Right ventricle myocardium superior (tissue), 1 donor: ENCODE measurements at regions not wholly inside any gene's neighbourhood (a gene's known extent, or its start where the extent isn't known, plus 50 kb on each side); places are given as distances from the start of the nearest gene placed in this dataset.

Experiments
- ATAC-seq: fragments of 200-7000 bp; cut with Tn5 transposase; one replicate; pipeline ENCODE4 v1.9.1; 2020; ENCODE audit warnings: mild to moderate bottlenecking; ENCODE audit not compliant: poor library complexity
- DNase-seq: peaks from one replicate; pipeline ENCODE4 v3.0.0-alpha.2; 2020
- intact Hi-C: fragments of 100-400 bp; cut with DNase I; formaldehyde crosslinking; loops from one replicate; pipeline ENCODE4 v1.11.2; 2022
- donor health status: DM: no; HTN: yes; CAD: no; lungs with severe emphysema.

DNA sequence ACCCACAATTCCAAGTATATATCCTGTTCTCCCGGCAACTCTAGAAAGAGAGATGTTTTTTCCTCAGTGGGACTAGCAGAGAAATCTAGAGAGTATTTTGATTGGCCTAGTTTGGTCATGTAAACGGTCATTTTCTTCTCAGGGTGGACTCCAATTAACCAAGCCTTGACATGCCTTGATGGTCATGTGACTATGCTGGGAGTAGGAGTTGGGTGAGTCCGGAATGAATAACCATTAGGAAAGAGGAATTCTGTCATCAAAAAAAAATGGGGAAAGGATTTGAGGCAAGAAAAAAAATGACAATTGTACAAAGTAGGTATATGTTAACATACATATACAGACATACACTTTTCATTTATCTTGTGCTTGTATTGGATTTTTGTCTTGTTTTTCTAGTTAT, 248.2 kb upstream of the CDH20 start:
- intact Hi-C loops, result loop anchor here (10.0 kb wide), 1 partner anchor 420 kb away; no protein-coding TSS in a partner anchor
- no peak for DNase-seq
- no peak for ATAC-seq

GRCh38 chr18:61085761-61086160, 247.5 kb upstream of the CDH20 start:
- DNase-seq (no peak), ATAC-seq (no peak)
- intact Hi-C loops, result loop anchor here (10.0 kb wide), 1 partner anchor 419 kb away; no protein-coding TSS in a partner anchor

DNA sequence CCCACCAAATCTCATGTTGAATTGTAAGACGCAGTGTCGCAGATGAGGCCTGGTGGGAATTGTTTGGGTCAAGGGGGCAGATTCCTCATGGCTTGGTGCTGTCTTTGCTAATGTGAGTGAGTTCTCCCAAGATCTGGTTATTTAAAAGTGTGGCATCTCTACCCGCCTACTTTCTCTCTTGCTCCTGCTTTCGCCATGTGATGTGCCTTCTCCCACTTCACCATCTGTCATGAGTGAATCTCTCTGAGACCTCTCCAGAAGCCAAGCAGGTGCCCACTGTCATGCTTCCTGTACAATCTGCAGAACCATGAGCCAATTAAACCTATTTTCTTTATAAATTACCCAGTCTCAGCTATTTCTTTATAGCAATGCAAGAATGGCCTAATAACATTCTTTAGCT, 246.6 kb upstream of the CDH20 start:
- ATAC-seq (no peak), DNase-seq (peak; percentile 10)
- intact Hi-C loops, result loop anchor here (10.0 kb wide), 1 partner anchor 418 kb away; no protein-coding TSS in a partner anchor

DNA sequence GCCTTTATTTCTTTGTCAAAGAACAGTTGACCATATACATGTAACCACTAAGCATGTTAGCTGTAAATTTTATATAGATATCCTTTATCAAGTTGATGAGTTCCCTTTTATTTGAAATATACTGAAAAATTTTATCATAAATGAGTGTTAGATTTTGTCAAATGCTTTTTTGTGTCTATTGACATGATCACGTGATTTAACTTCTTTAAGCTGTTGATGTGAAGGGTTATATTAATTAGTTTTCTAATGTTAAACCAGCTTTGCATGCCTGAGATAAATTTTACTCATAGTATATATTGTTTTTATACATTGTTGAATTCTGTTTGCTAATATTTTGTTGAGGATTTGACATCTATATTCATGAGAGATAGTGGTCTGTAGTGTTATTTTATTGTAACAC, 241.9 kb upstream of the CDH20 start:
- no peak for ATAC-seq
- intact Hi-C loops, result no loop called here

DNA sequence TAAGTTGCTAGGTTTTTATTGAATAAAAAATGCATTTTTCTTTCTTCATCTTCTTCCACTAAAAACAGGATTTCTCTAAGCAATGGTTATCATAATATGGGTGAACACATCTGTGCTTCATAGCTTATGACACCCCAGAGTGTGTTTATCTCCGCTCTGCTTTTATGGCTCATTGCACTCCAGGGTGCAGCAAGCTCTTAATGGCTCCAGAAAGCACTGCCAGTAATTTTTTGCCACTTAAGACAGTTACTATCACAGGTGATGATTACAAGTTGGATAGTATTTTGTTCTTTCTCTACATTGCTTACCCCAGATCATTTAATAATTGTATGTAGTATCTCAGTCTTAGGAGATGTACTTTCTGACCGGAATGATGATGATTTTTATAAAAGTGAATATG, 239.3 kb upstream of the CDH20 start:
- intact Hi-C loops, result no loop called here
- DNase-seq (no peak), ATAC-seq (no peak)

More for the DNA sequence above, 241.9 kb upstream of the CDH20 start:
- DNase-seq, result no peak

DNA sequence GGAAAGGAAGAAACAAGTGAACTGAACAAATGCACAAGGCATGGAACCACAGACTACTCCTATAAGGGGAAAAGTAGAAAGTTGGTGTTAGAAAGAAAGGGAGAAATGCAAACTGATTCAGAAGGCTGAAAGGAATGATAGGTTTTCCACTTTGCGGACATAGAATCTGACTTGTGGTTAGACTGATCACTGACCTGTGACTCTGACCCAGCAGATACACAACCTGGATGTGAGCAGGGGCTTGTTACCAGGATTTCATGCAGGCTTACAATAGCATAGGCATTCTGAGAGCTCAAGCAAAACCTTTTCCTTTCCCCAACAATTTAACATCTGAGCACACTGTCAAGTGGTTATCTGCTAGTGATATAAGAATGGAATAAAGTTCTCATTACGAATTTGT, 237.0 kb upstream of the CDH20 start:
- intact Hi-C loops, result no loop called here

DNA sequence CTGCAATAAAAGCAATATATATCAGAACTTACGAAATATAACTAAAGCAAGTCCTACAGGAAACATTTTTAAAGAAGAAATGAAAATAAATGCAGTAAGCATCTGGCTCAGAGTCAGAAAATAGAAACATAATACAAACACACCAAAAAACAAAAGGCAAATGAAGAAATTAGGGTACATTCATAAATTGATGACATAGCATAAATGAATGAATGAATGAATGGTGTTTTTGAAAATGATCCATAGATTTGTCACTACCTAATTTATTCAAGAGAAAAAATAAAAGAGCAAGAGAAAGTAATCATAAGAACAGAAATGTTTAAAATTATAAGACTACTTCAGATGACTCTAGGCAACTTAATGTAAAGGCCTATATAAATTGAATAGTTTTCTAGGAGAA, 226.1 kb upstream of the CDH20 start:
- no peak for ATAC-seq
- intact Hi-C loops, result no loop called here
- no peak for DNase-seq

More for the DNA sequence above, 237.0 kb upstream of the CDH20 start:
- ATAC-seq (no peak), DNase-seq (no peak)

- intact Hi-C loops, result no loop called here
- DNase-seq (no peak), ATAC-seq (no peak)
Measured at GRCh38 chr18:61108706-61109105, 224.5 kb upstream of the CDH20 start.

GRCh38 chr18:61123309-61123708, 209.9 kb upstream of the CDH20 start:
- DNase-seq (no peak), ATAC-seq (no peak)
- intact Hi-C loops, result no loop called here

DNA sequence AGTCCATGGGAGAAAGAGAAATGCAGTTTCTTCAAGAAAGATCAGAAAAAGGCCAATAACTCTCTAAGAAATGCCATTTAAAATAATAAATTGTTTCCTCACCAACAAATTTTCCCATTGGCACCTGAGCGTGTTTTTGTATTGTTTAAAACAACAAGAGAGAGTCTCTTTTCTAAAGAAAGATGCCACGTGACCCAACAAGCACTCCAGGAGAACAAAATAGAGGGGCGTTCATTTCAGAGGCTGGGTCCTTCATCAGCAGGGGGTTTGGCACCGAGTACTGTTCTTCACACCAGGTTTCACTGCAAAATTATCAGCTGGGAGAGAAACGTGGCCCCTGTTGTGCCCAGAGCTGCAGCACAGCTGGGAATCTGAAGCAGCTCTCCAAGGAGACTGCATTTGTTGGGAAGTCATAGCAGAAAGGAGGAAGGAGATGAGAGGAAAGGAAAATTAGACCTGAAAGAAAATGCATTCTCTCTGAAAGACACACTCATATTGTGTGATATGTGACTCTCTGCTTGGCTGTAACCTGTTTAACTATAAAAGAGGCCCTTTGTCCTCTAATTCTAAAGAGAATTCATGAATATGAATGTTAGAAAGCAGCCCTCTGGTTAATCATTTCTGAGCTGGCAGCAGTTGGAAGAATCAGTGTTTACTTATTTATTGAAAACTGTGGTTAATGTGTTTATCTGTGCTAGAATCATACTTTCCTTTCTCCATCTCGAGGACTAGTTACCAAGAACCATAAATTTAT, 205.3 kb upstream of the CDH20 start:
- intact Hi-C loops, result no loop called here
- no peak for ATAC-seq
- no peak for DNase-seq

- DNase-seq, result no peak
- intact Hi-C loops, result no loop called here
- no peak for ATAC-seq
Measured at GRCh38 chr18:61129001-61129400, 204.2 kb upstream of the CDH20 start.

DNA sequence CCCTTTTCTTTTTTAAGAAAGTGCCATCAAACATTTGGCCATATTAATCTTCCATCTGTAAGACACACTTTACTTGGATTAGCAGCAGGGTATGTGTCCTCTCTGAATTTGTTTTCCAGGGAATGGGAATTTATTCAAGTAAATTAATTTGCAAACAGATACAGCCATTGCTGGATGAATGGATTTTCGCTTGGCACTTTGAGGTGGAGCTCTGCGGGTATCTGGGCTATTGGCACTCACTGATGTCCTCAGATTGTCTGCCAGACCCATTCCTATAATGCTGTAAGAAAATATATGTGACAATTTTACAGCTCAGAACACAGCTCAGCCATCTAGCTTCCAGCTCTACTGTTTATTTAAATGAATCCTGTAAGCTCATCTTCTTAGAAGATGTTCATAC, 201.2 kb upstream of the CDH20 start:
- ATAC-seq, result no peak
- intact Hi-C loops, result no loop called here

GRCh38 chr18:61133783-61134182, 199.4 kb upstream of the CDH20 start:
- ATAC-seq, result no peak
- intact Hi-C loops, result no loop called here
- DNase-seq, result no peak

More for the DNA sequence above, 201.2 kb upstream of the CDH20 start:
- no peak for DNase-seq

- DNase-seq (no peak), ATAC-seq (no peak)
- intact Hi-C loops, result no loop called here
Measured at GRCh38 chr18:61136711-61137251, 196.4 kb upstream of the CDH20 start.

DNA sequence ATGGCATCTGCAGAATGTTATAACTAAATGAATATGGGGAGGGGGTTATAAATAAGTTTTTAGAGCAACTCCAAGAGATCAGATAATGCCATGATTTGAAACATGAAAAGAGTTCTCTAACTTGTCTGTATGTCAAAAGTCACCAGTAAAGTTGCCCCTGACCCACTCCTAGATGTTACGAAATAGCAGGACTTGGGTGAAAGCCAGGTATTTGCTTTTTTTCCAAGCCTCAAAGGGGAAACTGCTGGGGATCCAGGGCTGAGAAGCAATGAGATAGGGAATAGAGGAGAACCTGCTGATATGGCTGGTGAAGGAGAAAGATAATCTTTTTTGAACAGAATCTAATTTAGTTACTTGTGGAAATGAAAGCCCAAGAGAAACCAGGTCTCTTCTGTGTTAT, 191.5 kb upstream of the CDH20 start:
- ATAC-seq, result no peak
- DNase-seq, result no peak
- intact Hi-C loops, result no loop called here

GRCh38 chr18:61148322-61148721, 184.9 kb upstream of the CDH20 start:
- ATAC-seq, result no peak
- DNase-seq, result no peak
- intact Hi-C loops, result no loop called here

GRCh38 chr18:61149786-61150185, 183.4 kb upstream of the CDH20 start:
- intact Hi-C loops, result no loop called here
- no peak for ATAC-seq

DNA sequence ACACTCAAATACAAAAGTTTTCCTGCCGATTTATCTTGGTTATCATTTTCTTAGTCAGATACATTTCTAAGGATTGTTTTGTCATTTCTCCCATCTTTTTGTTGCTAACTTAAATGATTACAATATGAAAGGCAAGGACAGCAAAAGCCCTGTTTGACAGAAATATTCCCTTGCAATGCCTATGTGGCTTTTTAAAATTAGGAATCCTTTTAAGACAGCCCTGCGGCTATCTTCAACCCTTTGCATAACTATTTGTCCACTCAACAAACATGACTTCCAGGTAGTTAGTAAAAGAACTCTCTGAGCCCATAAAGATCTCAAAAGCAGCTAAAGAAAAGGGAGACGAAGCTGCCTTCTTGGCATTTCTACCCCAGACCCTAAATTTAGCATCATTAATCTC, 179.7 kb upstream of the CDH20 start:
- no peak for ATAC-seq
- intact Hi-C loops, result no loop called here
- no peak for DNase-seq

More at GRCh38 chr18:61149786-61150185, 183.4 kb upstream of the CDH20 start:
- DNase-seq, result no peak

GRCh38 chr18:61154866-61155265, 178.4 kb upstream of the CDH20 start:
- ATAC-seq (no peak), DNase-seq (no peak)
- intact Hi-C loops, result no loop called here

GRCh38 chr18:61155586-61155985, 177.6 kb upstream of the CDH20 start:
- DNase-seq, result no peak
- ATAC-seq, result no peak
- intact Hi-C loops, result no loop called here

GRCh38 chr18:61157451-61157850, 175.8 kb upstream of the CDH20 start:
- DNase-seq (no peak), ATAC-seq (no peak)
- intact Hi-C loops, result no loop called here
